Medulla oblongata (tissue), 1 donor: ENCODE measurements at regions not wholly inside any gene's neighbourhood (a gene's known extent, or its start where the extent isn't known, plus 50 kb on each side); places are given as distances from the start of the nearest gene placed in this dataset.

Experiments used
- DNase-seq: peaks from one replicate; pipeline ENCODE4 v3.0.0-alpha.2; 2015; ENCODE audit errors: extremely low spot score

DNA sequence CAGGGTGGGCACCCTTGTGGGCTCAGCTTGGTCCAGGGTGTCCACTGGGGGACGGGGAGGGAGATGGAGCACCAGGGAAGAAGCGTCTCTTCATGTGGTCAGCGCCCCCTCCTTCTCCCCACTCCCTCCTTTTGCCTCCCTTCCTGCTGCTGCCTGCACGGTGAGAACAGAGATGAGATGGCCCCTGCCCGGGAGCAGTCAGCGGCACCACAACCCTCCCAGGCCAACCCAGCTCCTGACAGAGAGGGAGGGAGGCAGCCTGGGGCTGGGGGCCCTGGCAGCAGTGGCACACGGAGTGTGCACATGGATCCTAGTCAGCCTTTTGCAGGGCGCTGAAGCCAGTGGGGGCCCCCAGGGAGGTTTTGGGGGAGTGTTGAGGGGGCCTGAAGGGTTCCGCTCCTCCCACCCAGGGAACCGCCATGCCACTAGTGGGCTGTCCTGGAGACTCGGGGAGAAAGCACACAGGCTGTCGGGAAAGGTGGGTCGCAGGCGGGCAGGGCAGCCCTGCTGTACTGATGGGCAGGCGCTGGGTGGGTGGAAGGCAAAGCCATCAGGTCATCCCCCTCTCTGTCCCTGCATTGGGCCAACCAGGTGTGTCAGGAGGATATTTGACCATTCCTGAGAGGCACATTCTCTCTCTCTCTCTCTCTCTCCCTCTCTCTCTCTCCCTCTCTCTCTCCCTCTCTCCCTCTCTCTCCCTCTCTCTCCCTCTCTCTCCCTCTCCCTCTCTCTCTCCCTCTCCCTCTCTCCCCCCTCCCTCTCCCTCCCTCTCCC, 94.3 kb upstream of the BHLHE23 start:
- DNase-seq, result no peak

GRCh38 chr20:63100174-63100925, 93.6 kb upstream of the BHLHE23 start:
- DNase-seq, result no peak

- no peak for DNase-seq
Observed at GRCh38 chr20:63099456-63100173, 92.9 kb upstream of the BHLHE23 start.

GRCh38 chr20:63098195-63098810, 91.5 kb upstream of the BHLHE23 start:
- no peak for DNase-seq

- no peak for DNase-seq
Observed at GRCh38 chr20:63097336-63097831, 90.6 kb upstream of the BHLHE23 start.

DNA sequence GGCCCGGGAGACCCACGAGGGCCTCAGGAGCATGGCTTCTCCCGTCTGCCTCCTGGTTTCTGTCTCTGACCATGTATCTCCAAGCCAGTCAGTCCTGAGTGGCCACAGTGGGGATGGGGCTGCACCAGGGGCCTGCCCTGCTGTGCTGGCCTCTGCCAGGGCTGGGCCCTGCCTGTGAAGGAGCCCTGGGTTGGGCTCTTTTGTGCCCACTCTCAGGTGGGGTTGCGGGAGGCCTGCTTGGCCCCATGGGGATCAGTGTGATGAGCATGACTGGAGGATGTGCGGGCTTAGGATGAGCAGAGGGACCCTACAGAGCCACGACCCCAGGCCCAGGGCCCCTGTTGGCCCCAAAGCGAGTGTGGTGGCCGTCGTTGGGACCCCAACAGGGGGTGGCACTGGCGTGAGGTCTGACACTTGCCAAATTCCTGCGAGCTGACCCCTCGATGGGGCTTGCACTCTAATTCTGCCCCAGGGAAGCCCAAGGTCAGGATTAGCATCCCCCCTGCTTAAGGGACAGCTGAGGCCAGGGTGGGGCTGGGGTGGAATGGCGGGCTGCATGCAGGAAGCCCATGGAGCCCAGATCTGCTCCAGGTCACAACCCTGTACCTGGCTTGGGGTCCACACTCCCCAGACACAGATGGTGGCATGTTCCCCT, 90.0 kb upstream of the BHLHE23 start:
- no peak for DNase-seq

DNA sequence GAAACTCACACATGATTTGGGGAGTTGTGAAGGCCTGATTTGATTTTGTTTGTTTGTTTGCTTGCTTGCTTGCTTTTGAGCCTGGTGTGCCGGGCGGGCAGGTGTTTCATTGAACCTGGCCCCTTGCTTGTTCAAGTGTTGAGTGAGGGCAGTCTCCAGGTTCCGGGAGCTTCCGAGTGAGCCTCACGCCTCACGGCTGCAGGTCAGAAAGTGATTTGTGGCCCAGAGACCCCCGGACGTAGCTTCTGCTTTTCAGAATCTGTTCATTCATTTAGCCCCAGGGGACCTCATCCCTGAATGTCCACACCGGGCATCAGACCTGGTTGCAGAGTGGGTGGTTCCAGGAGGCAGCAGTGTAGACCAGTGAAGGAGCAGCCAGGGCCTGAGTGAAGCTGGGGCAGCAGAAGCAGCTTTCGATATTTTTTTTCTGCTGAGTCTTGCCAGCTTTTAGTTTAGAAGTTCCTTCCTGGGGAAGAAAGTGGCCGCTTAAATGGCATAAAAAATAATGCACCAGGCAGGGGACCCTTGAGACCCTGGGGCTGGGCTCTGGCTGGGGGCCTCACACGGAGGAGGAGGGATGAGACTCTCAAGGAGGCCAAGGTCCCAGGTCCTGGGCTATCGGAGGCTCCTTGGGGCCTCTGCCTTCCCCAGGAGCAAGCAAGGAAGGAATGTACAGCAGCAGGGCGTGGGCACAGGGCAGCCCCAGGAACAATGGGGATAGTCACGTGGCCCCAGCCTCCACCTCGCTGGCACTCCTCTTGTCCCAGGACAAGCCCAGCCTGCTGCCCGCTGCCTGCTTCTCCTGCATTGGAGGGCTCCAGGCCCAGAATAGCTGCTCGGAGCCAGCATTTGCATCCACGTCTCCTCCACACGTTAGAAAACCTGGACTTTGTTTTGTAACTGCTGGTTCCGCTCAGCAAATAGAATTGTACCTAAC, 89.2 kb upstream of the BHLHE23 start:
- no peak for DNase-seq

GRCh38 chr20:63094767-63095499, 88.2 kb upstream of the BHLHE23 start:
- DNase-seq, result no peak

GRCh38 chr20:63093966-63094766, 87.4 kb upstream of the BHLHE23 start:
- DNase-seq, result no peak

DNA sequence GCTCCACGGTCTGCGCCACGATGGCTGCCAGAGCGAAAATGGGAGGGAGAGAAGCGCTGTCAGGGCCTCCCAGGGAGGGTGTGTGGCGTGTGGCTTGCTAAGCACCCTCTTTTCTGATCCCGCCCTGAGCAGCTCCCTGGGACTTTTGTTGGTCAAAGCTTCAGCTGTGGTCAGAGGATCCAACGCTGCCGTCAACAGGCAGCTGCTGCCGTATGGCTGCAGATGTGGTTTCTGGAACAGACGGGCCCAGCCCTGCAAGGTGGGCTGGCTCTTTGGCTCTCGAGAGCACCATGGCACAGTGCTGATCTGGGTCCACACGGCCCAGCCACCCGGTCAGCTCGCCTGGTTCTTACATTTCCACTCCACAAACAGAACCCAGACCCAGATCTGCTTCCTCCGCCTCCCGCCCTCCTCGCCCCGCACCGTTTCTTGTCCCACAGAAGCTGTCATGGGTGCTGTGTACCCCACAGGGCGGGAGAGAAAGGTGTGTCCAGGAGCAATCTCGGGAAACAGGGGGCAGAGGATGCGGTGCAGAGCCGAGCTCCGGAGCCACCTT, 86.0 kb upstream of the BHLHE23 start:
- no peak for DNase-seq

DNA sequence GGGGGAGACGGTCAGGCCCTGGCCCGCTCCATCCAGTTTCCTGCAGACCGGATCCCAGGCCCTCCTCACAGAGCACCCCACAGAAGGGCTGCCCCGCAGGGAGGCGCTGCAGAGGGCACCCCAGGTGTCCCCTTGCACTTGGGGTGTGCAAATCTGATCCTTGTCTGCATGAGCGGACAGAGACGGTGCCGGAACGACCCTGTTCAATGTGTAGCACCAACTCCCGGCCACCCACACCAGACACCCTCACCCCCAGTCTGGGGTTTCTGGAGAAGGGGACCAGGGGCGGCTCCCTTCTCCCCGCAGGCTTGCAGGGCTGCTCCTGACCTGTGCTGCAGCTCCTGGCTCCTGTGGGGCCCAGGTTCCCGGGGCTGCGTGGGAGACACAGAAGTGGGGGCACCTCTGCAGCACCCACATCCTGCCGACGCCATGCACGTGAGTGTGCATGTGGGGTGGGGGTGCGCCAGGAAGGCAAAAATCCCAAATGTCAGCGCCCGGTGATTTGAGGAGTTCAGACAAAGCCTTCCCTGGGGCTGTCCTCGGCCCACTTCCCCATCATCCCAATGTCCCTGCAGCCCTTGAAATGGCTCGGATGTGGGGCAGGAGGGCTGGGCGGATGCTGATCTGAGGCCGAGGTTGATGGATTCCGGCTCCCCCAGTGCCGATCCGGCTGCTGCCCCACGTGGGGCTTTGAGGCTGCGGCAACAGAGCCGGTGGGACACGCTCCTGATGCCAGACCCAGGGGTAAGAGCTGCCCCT, 85.3 kb upstream of the BHLHE23 start:
- no peak for DNase-seq

DNA sequence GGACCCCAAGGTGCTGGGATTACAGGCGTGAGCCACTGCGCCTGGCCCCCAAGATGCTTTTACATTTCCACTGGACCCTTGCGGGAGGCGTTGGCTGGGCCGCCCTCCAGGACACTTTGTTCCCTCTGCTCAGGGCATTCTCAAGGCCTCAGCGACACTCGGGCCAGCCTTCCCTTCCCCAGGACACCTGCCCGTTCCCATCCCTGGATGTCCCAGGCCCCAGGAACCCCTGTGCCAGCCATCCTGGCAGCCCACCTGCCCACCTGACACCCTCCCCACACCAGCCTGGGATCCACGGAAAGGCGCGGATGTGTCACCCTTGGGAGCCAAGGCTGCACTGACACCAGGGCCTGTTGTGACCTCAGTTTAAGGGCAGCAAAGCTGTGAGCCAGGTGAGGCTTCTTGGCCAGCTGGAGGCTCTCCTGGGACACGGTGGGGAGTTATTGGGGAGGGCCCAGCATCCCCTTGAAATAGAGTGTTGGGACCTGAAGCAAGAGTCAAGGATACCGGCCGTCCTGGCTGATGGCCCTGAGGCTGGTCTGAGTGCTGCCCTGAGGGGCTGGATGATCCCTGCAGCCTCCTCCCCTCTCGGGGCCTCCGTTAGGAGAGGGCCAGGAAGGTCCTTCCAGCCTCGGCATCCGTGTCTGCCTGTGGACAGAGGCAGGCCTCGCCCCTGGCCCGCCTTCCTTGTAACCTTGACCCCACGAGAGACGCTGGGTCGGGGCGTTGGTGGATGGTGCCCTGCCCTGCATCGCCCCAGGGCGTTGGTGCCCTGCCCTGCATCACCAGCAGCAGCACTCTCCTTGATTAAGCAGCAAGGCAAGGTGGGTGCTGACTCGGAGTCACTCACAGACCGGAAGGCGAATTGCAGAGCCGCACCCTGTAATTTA, 84.2 kb upstream of the BHLHE23 start:
- no peak for DNase-seq

DNA sequence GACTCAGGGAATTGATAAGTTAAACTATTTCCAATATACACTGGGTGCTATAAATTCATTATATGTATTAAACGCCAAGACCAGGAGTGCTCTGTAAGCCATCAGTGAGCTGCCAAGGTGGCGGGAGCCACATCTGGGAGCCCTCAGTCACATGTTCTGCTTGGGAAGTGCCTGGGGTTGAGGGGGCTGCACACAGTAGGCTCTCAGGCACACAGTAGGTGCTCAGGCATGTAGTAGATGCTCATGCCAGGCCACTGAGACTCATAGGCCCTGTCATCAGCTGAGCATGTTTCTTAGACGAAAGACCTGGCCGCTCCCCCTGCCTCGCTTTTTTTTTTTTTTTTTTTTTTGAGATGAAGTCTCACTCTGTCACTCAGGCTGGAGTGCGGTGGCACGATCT, 83.3 kb upstream of the BHLHE23 start:
- DNase-seq, result no peak

- DNase-seq, result no peak
Observed at GRCh38 chr20:63089051-63089907, 82.5 kb upstream of the BHLHE23 start.

DNA sequence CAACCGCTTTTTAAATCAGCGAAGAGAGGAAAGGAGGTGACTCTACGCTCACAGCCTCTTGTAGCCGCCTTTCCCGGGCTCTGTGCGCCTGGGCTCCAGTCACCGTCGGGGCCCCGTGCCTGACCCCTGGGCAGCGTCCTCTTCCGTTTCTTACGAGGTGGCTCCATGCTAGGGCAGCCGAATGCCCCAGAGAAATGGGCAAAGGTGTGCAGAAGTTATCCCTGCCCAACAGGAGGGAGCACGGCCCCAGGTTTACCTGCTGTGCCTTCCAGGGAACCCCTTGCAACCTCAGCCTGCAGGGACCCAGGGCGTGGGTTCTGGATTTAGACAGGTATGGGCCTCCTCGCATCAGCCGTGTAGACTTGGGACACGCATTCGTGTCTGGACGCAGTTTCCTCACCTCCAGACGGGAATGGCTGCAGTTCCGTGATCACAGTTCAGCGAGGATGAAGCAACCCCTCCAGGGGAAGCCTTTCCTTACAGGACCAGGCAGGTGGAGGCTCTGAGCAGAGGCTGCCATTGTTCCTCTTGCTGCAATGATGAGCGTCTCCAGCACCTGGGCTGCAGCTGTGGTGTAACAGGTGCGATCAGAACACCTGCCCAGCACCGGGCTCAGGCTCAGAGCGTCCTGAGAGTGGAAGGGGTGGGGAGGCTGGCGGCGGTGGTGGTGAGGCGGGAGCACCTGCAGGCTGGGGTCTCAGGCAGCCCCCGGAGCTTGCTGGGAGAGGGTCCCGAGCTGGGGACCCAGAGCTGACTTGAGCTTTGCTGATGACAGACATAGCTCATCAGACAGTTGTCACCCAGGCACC, 81.3 kb upstream of the BHLHE23 start:
- DNase-seq, result no peak
